GM21447 (cell line): ENCODE measurements at regions not wholly inside any gene's neighbourhood (a gene's known extent, or its start where the extent isn't known, plus 50 kb on each side); places are given as distances from the start of the nearest gene placed in this dataset.
"Not testable (repeated sequence)": the region's sequence is repeated elsewhere in the genome, so short reads cannot be mapped to it uniquely, and the experiment has no call there.

Experiments used
- ATAC-seq: cut with Tn5 transposase; IDR thresholded peaks from one replicate; pipeline ENCODE4 v1.9.1; 2021; ENCODE audit not compliant: unreplicated experiment

- not testable (repeated sequence) for ATAC-seq
Measured at GRCh38 chr1:206358771-206359170, 111.5 kb upstream of the IKBKE start.

- not testable (repeated sequence) for ATAC-seq
Measured at GRCh38 chr1:206359377-206359776, 110.9 kb upstream of the IKBKE start.

GRCh38 chr1:206361978-206362543 is 108.2 kb upstream of the IKBKE start:
- ATAC-seq: not testable (repeated sequence)

- ATAC-seq: not testable (repeated sequence)
Measured at GRCh38 chr1:206362994-206363393, 107.3 kb upstream of the IKBKE start.

- not testable (repeated sequence) for ATAC-seq
Measured at GRCh38 chr1:206365271-206365670, 105.0 kb upstream of the IKBKE start.

GRCh38 chr1:206366131-206366530 is 104.1 kb upstream of the IKBKE start:
- ATAC-seq: not testable (repeated sequence)

GRCh38 chr1:206366772-206367171 is 103.5 kb upstream of the IKBKE start:
- ATAC-seq: not testable (repeated sequence)

GRCh38 chr1:206367955-206368622 is 102.2 kb upstream of the IKBKE start:
- ATAC-seq: not testable (repeated sequence)

GRCh38 chr1:206374725-206375124 is 95.6 kb upstream of the IKBKE start:
- ATAC-seq: not testable (repeated sequence)

GRCh38 chr1:206375552-206375951 is 94.7 kb upstream of the IKBKE start:
- ATAC-seq: not testable (repeated sequence)

- ATAC-seq: not testable (repeated sequence)
Measured at GRCh38 chr1:206378506-206378905, 91.8 kb upstream of the IKBKE start.

GRCh38 chr1:206379245-206379644 is 91.0 kb upstream of the IKBKE start:
- not testable (repeated sequence) for ATAC-seq

GRCh38 chr1:206380163-206380790 is 90.0 kb upstream of the IKBKE start:
- not testable (repeated sequence) for ATAC-seq

GRCh38 chr1:206380791-206381610 is 89.3 kb upstream of the IKBKE start:
- not testable (repeated sequence) for ATAC-seq

- ATAC-seq: not testable (repeated sequence)
Measured at GRCh38 chr1:206384029-206384807, 86.1 kb upstream of the IKBKE start.

- ATAC-seq: not testable (repeated sequence)
Measured at GRCh38 chr1:206384891-206385290, 85.4 kb upstream of the IKBKE start.

GRCh38 chr1:206387631-206388030 is 82.6 kb upstream of the IKBKE start:
- ATAC-seq: not testable (repeated sequence)

- not testable (repeated sequence) for ATAC-seq
Measured at GRCh38 chr1:206391903-206392302, 78.4 kb upstream of the IKBKE start.

GRCh38 chr1:206397501-206397900 is 72.8 kb upstream of the IKBKE start:
- not testable (repeated sequence) for ATAC-seq

- not testable (repeated sequence) for ATAC-seq
Measured at GRCh38 chr1:206398261-206398660, 72.0 kb upstream of the IKBKE start.
